Gastroesophageal sphincter (tissue), 4 donors: ENCODE measurements at regions not wholly inside any gene's neighbourhood (a gene's known extent, or its start where the extent isn't known, plus 50 kb on each side); places are given as distances from the start of the nearest gene placed in this dataset.

Source experiments
- ATAC-seq: fragments of 150-250 bp; one replicate; pipeline ENCODE4 v1.9.1; 2016; ENCODE audit warnings: mild to moderate bottlenecking, moderate library complexity
- H3K27ac ChIP-seq, 4 donors: fragments of 200-600 bp; sonication (generic) in 3 of 4; 1 replicate in 3 of 4; 2 replicates in 1 of 4; pipeline ENCODE4 v1.5.1; 2016 to 2019
- H3K27me3 ChIP-seq: fragments of 200-600 bp; sonication (generic); one replicate; pipeline ENCODE4 v1.5.1; 2019
- H3K36me3 ChIP-seq, 2 donors: fragments of 200-600 bp; sonication (generic); one replicate each; pipeline ENCODE4 v1.5.1; 2019; ENCODE audit warnings: control low read depth in 1 of 2
- H3K4me1 ChIP-seq, 3 donors: fragments of 200-600 bp; sonication (generic); 1 replicate in 2 of 3; 2 replicates in 1 of 3; pipeline ENCODE4 v1.5.1; 2016 to 2019; ENCODE audit warnings: control low read depth in 2 of 3
- H3K4me3 ChIP-seq, 2 donors: fragments of 200-600 bp; sonication (generic); one replicate each; pipeline ENCODE4 v1.5.1; 2019; ENCODE audit warnings: mild to moderate bottlenecking in 1 of 2, moderate library complexity in 1 of 2
- H3K9me3 ChIP-seq, 3 donors: fragments of 200-600 bp; sonication (generic); one replicate each; pipeline ENCODE4 v1.5.1; 2017 to 2019; ENCODE audit warnings: control low read depth in 2 of 3
- EP300 ChIP-seq: sonication (generic); formaldehyde crosslinking; IDR thresholded peaks from one replicate; pipeline ENCODE4 v1.6.1; 2017; ENCODE audit warnings: antibody characterized with exemption, mild to moderate bottlenecking
- POLR2A ChIP-seq, 2 donors: fragments of 450-650 bp; IDR thresholded peaks; one replicate each; pipeline ENCODE4 v1.6.1; 2017; ENCODE audit warnings: antibody characterized with exemption in 2 of 2, mild to moderate bottlenecking in 2 of 2, moderate library complexity in 1 of 2
- POLR2AphosphoS5 ChIP-seq: sonication (generic); formaldehyde crosslinking; IDR thresholded peaks from one replicate; pipeline ENCODE4 v1.6.1; 2017; ENCODE audit warnings: antibody characterized with exemption
- WGBS, 2 donors: methylation state at CpG; one replicate each; pipeline ENCODE4 v1.1.5; 2018; ENCODE audit warnings: low coverage in 1 of 2; 5-methylcytosine and 5-hydroxymethylcytosine counted together
- TF ChIP-seq, protein P1 (sequence below), 4 experiments: fragments of 200-600 bp in 2 of 4; fragments of 450-650 bp in 2 of 4; sonication (generic) in 1 of 4; IDR thresholded peaks; one replicate each; pipeline ENCODE4 v1.5.1; 2017 to 2019; ENCODE audit warnings: antibody characterized with exemption in 4 of 4, mild to moderate bottlenecking in 2 of 4, moderate library complexity in 2 of 4

DNA sequence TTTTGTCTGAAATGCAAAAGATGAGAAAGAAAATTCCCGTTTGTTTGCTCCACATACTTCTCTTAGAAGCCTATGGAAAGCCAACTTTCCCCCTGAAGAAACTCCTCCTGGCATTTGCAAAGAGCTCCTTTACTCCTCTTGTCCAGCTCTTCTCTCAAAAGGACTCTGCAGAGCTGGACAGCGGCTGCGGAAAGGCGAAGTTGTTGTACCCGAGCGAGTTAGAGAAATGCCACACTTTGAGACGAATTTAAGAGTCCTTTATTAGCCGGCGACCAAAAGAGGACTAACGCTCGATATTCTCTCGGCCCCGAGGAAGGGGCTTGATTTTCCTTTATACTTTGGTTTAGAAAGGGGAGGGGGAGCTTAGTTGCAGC lies 157.8 kb downstream of the TRIM27 start:
- H3K27ac ChIP-seq, result no peak overlapping the region
- H3K9me3 ChIP-seq, result peaks cover 0 to 14% (median 0%) of the 10 kb centered on the region in 3 donors
- peaks cover 98% of the 10 kb centered on the region for H3K27me3 ChIP-seq
- 0 to 3% methylated on average over 10 to 11 of the region's 13 CpGs for WGBS, 2 donors
- no peak overlapping the region for H3K4me3 ChIP-seq
- no peaks in the 10 kb centered on the region for H3K36me3 ChIP-seq
- no peak for ATAC-seq
- TF ChIP-seq POLR2AphosphoS5 (no peak), EP300 (no peak), POLR2A (IDR thresholded peaks at IDR 0.05) (no peak)
- TF ChIP-seq, protein P1, sequence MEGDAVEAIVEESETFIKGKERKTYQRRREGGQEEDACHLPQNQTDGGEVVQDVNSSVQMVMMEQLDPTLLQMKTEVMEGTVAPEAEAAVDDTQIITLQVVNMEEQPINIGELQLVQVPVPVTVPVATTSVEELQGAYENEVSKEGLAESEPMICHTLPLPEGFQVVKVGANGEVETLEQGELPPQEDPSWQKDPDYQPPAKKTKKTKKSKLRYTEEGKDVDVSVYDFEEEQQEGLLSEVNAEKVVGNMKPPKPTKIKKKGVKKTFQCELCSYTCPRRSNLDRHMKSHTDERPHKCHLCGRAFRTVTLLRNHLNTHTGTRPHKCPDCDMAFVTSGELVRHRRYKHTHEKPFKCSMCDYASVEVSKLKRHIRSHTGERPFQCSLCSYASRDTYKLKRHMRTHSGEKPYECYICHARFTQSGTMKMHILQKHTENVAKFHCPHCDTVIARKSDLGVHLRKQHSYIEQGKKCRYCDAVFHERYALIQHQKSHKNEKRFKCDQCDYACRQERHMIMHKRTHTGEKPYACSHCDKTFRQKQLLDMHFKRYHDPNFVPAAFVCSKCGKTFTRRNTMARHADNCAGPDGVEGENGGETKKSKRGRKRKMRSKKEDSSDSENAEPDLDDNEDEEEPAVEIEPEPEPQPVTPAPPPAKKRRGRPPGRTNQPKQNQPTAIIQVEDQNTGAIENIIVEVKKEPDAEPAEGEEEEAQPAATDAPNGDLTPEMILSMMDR (IDR thresholded peaks at IDR 0.05), result no peak
- no peaks in the 10 kb centered on the region for H3K4me1 ChIP-seq

DNA sequence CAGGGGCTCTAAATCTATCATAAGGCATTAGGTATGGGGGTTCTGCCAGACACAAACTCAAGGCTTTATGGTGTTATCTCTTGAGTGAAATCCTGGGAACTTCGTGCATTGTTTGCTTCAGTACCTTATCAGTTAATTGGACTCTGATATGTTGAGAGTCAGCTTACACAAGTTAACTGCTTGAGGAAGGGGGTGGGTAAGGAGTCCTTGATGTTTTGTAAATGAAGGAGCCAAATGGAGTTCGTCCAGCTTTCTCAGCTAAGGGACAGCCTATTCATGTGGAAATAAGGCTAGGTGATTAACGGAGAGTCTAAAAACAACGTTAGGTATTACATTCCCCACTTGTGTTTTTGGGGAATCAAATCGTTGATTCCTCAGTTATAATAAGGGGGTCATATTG lies 157.4 kb downstream of the TRIM27 start:
- peaks cover 100% of the 10 kb centered on the region for H3K27me3 ChIP-seq
- 4 to 6% methylated on average over 5 of the region's 5 CpGs for WGBS, 2 donors
- no peak overlapping the region for H3K27ac ChIP-seq
- no peaks in the 10 kb centered on the region for H3K36me3 ChIP-seq
- TF ChIP-seq POLR2A (IDR thresholded peaks at IDR 0.05), result no peak
- TF ChIP-seq, protein P1 (IDR thresholded peaks at IDR 0.05), result no peak
- no peak for TF ChIP-seq EP300
- H3K4me3 ChIP-seq, result no peak overlapping the region
- no peaks in the 10 kb centered on the region for H3K4me1 ChIP-seq
- no peak for ATAC-seq
- peaks cover 0 to 14% (median 0%) of the 10 kb centered on the region in 3 donors for H3K9me3 ChIP-seq

DNA sequence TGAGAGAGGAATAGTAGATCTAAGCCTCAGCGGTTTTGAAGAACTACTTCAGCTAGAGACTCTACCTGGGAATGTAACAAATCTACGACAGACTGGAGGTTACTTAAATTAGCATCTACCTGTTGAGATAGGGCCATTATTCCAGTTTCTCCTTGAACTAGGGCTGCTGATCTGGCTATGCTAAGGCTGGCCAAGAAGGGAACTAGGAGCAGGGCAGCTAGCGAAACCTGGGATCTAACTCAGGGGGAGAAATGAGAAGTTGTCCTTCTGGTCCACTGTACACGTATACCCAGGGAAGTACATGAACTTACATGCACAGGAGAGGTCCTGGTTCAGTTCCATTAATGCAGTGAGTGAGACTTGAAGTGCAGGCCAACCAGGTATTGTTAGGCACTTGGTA lies 156.7 kb downstream of the TRIM27 start:
- WGBS, 2 donors, result 6% methylated on average over 4 of the region's 4 CpGs; no CpG with 5 or more reads in 1 of the 2 donors
- TF ChIP-seq POLR2AphosphoS5, result no peak
- TF ChIP-seq, protein P1 (IDR thresholded peaks at IDR 0.05), result no peak
- TF ChIP-seq POLR2A (IDR thresholded peaks at IDR 0.05), result no peak
- no peak for TF ChIP-seq EP300

DNA sequence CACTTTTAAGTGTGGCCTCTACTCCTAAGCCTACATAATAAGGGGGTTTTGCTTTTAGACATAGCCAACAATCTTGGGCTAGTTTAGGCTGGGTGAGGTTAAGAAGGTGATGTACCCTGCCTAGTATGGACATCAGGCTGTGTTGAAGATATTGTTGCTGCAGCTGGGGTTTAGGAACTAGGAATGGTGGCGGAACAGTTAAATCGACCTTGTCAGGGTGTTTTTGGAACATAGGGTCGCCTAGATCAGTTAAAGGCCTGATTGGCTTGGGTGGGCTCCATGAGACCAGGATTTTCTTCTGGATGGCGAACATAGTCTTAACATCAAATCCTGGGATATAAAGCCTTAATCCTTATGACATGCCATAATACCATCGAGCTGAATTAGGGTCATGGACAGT lies 156.1 kb downstream of the TRIM27 start:
- Histone ChIP-seq H3K27ac (no peak overlapping the region), H3K4me3 (no peak overlapping the region), H3K36me3 (no peaks in the 10 kb centered on the region), H3K9me3 (peaks cover 0 to 14% (median 0%) of the 10 kb centered on the region in 3 donors), H3K4me1 (no peaks in the 10 kb centered on the region), H3K27me3 (peaks cover 100% of the 10 kb centered on the region)
- no peak for ATAC-seq
- WGBS, 2 donors, result 11 to 28% methylated on average over 4 to 5 of the region's 5 CpGs
- TF ChIP-seq, protein P1 (IDR thresholded peaks at IDR 0.05), result no peak

More for the DNA sequence above, 156.7 kb downstream of the TRIM27 start:
- Histone ChIP-seq H3K27ac (no peak overlapping the region), H3K36me3 (no peaks in the 10 kb centered on the region), H3K4me1 (no peaks in the 10 kb centered on the region), H3K27me3 (peaks cover 100% of the 10 kb centered on the region), H3K9me3 (peaks cover 0 to 14% (median 0%) of the 10 kb centered on the region in 3 donors), H3K4me3 (no peak overlapping the region)
- no peak for ATAC-seq

DNA sequence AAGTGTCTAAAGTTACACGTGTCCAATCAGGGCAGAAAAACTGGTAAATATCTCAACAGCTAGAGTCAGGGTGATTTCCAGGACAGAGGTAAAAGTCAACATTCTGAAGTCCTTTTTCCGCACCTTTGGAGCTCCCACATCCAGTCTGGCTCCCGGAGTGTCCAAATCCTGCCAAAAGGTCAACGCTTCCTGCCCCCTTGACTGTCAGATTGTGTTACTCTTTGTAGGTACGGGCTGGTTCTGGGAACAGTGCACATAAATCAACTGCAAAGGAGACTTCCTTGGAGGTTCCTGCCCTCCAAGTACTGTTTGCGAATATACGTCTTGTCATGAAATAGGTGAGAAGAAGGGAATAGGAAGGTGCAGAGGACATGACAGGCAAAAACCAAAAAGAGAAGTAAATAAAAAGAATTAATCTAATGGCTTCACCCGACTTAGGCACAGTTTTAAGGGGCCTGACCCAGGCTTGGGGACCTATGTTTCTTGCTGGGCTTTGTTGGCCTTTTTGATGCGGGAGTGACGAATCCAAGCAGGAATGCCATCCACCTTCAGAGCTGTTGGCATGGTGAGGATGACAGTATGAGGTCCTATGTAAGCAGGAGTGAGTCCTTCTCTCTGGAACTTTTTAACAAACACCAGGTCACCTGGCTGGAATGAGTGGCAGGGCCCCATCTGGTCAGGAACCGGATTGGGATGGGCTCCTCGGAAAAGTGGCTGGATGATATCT lies 155.4 kb downstream of the TRIM27 start:
- H3K4me1 ChIP-seq, result no peaks in the 10 kb centered on the region
- H3K4me3 ChIP-seq, result no peak overlapping the region
- peaks cover 0 to 9% (median 0%) of the 10 kb centered on the region in 3 donors for H3K9me3 ChIP-seq
- no peak for ATAC-seq
- TF ChIP-seq POLR2AphosphoS5 (no peak), POLR2A (IDR thresholded peaks at IDR 0.05) (no peak), EP300 (no peak)
- TF ChIP-seq, protein P1 (IDR thresholded peaks at IDR 0.05), result no peak
- H3K27ac ChIP-seq, result no peak overlapping the region
- H3K36me3 ChIP-seq, result no peaks in the 10 kb centered on the region
- 8 to 35% methylated on average over 9 to 10 of the region's 12 CpGs for WGBS, 2 donors
- peaks cover 100% of the 10 kb centered on the region for H3K27me3 ChIP-seq
